H1 (cell line): ENCODE measurements at regions not wholly inside any gene's neighbourhood (a gene's known extent, or its start where the extent isn't known, plus 50 kb on each side); places are given as distances from the start of the nearest gene placed in this dataset.

Source experiments
- CTCF ChIA-PET: fragments of 300-600 bp; sonication (Branson Sonifier 250); formaldehyde crosslinking; loops from one replicate; lab custom pipeline; 2021; ENCODE audit not compliant: partially characterized antibody; lab: Charles Lee
- POLR2A ChIA-PET: fragments of 300-600 bp; sonication (Branson Sonifier 250); formaldehyde crosslinking; loops from one replicate; lab custom pipeline; 2021; ENCODE audit warnings: inconsistent platforms; ENCODE audit not compliant: partially characterized antibody; lab: Charles Lee
- DNase-seq, 2 experiments: peaks; one replicate each; pipeline versions ENCODE4 v3.0.0 to v3.0.0-alpha.2; 2010 to 2022; ENCODE audit warnings: low spot score in 2 of 2, low read depth in 1 of 2, mixed read lengths in 1 of 2
- FAIRE-seq: peaks from 2 replicates; lab custom pipeline; 2011; peaks lifted over from hg19 to GRCh38; lab: Jason Lieb, UNC
- H2AFZ ChIP-seq: 2 replicates; pipeline ENCODE4 v1.8.1; 2012; ENCODE audit warnings: low read length, inconsistent platforms
- H2AK5ac ChIP-seq: 2 replicates; pipeline ENCODE4 v1.6.1; 2013; ENCODE audit warnings: low read depth, low read length
- H2BK120ac ChIP-seq: replicated peaks from 2 replicates; pipeline ENCODE3; 2013; ENCODE audit warnings: low read depth, low read length, inconsistent platforms
- H2BK12ac ChIP-seq: 2 replicates; pipeline ENCODE4 v1.6.1; 2013; ENCODE audit warnings: low read depth, low read length
- H2BK15ac ChIP-seq: 2 replicates; pipeline ENCODE4 v1.6.1; 2013; ENCODE audit warnings: low read length
- H2BK20ac ChIP-seq: 2 replicates; pipeline ENCODE4 v1.6.1; 2013; ENCODE audit warnings: low read length
- H2BK5ac ChIP-seq: 2 replicates; pipeline ENCODE4 v1.6.1; 2013; ENCODE audit warnings: low read depth, low read length
- H3K14ac ChIP-seq: 2 replicates; pipeline ENCODE4 v1.6.1; 2013; ENCODE audit warnings: inconsistent platforms; ENCODE audit not compliant: insufficient read length
- H3K18ac ChIP-seq: 2 replicates; pipeline ENCODE4 v1.6.1; 2013; ENCODE audit warnings: low read length; ENCODE audit errors: extremely low read depth
- H3K23ac ChIP-seq: 2 replicates; pipeline ENCODE4 v1.6.1; 2013; ENCODE audit warnings: inconsistent platforms; ENCODE audit not compliant: insufficient read length
- H3K23me2 ChIP-seq: 2 replicates; pipeline ENCODE4 v1.6.1; 2013; ENCODE audit warnings: low read depth, low read length
- H3K27ac ChIP-seq: 2 replicates; pipeline ENCODE4 v1.6.1; 2011; ENCODE audit warnings: low read depth, low read length, inconsistent platforms
- H3K27me3 ChIP-seq, 4 experiments: replicated peaks in 1 of 4; 1 replicate in 1 of 4; 2 replicates in 3 of 4; pipeline versions ENCODE4 v1.6.1 to v1.8.1; 2011 to 2013; ENCODE audit warnings: low read length in 3 of 4, mild to moderate bottlenecking in 3 of 4, inconsistent platforms in 2 of 4, mixed read lengths in 2 of 4, moderate library complexity in 1 of 4; ENCODE audit not compliant: control insufficient read depth in 3 of 4, insufficient read depth in 3 of 4; ENCODE audit errors: extremely low read depth in 1 of 4
- H3K36me3 ChIP-seq, 4 experiments: 2 replicates each; pipeline versions ENCODE4 v1.6.1 to v1.8.1; 2011 to 2013; ENCODE audit warnings: mild to moderate bottlenecking in 4 of 4, low read length in 3 of 4, moderate library complexity in 2 of 4, control low read depth in 1 of 4, inconsistent platforms in 1 of 4; ENCODE audit not compliant: insufficient read depth in 4 of 4, control insufficient read depth in 2 of 4
- H3K4ac ChIP-seq: replicated peaks from 2 replicates; pipeline ENCODE3; 2013; ENCODE audit warnings: low read length, low read depth, mixed read lengths, inconsistent platforms; ENCODE audit not compliant: insufficient read length
- H3K4me1 ChIP-seq, 4 experiments: replicated peaks in 1 of 4; 1 replicate in 1 of 4; 2 replicates in 3 of 4; pipeline versions ENCODE4 v1.6.1 to v1.8.1; 2011 to 2013; ENCODE audit warnings: low read length in 3 of 4, inconsistent platforms in 2 of 4, mixed read lengths in 1 of 4; ENCODE audit not compliant: insufficient read depth in 4 of 4, control insufficient read depth in 3 of 4
- H3K4me2 ChIP-seq, 2 experiments: 2 replicates each; pipeline versions ENCODE4 v1.6.1 to v1.8.1; 2011 to 2013; ENCODE audit warnings: low read depth in 2 of 2, low read length in 2 of 2, control low read depth in 1 of 2, inconsistent platforms in 1 of 2, mild to moderate bottlenecking in 1 of 2; ENCODE audit not compliant: insufficient read depth in 1 of 2
- H3K4me3 ChIP-seq, 4 experiments: fragments of 200-600, 300-600 bp in 1 of 4; sonication (generic), shearing (Covaris generic), sonication (Bioruptor Twin) in 1 of 4; 2 replicates each; pipeline versions ENCODE4 v1.5.1 to v1.8.1; 2011 to 2016; ENCODE audit warnings: low read length in 4 of 4, low read depth in 3 of 4, control low read depth in 2 of 4, inconsistent platforms in 2 of 4, mild to moderate bottlenecking in 2 of 4, mixed read lengths in 1 of 4, moderate library complexity in 1 of 4; ENCODE audit not compliant: insufficient read depth in 2 of 4; ENCODE audit errors: extremely low read depth in 1 of 4
- H3K56ac ChIP-seq: replicated peaks from 2 replicates; pipeline ENCODE3; 2013; ENCODE audit warnings: low read depth, mild to moderate bottlenecking, mixed read lengths, low read length, inconsistent platforms; ENCODE audit not compliant: insufficient read length
- H3K79me1 ChIP-seq: 2 replicates; pipeline ENCODE4 v1.6.1; 2013; ENCODE audit warnings: low read depth, low read length, control low read depth
- H3K79me2 ChIP-seq, 2 experiments: 2 replicates each; pipeline versions ENCODE4 v1.6.1 to v1.8.1; 2012 to 2013; ENCODE audit warnings: low read length in 2 of 2, mild to moderate bottlenecking in 2 of 2, inconsistent platforms in 1 of 2; ENCODE audit not compliant: insufficient read depth in 2 of 2, control insufficient read depth in 1 of 2
- H3K9ac ChIP-seq, 4 experiments: replicated peaks in 1 of 4; 1 replicate in 1 of 4; 2 replicates in 3 of 4; pipeline versions ENCODE4 v1.6.1 to v1.8.1; 2011 to 2013; ENCODE audit warnings: low read depth in 3 of 4, low read length in 3 of 4, control low read depth in 2 of 4, mild to moderate bottlenecking in 2 of 4, moderate library complexity in 2 of 4, inconsistent platforms in 1 of 4; ENCODE audit errors: extremely low read depth in 1 of 4
- H3K9me3 ChIP-seq, 2 experiments: 2 replicates each; pipeline versions ENCODE4 v1.6.1 to v1.8.1; 2012 to 2013; ENCODE audit warnings: mild to moderate bottlenecking in 2 of 2, moderate library complexity in 2 of 2, control low read depth in 1 of 2, inconsistent platforms in 1 of 2, low read depth in 1 of 2, low read length in 1 of 2, mixed read lengths in 1 of 2; ENCODE audit not compliant: insufficient read depth in 2 of 2
- H4K20me1 ChIP-seq, 2 experiments: replicated peaks in 1 of 2; 2 replicates each; pipeline versions ENCODE3 to v1.8.1; 2011 to 2013; ENCODE audit warnings: inconsistent platforms in 2 of 2, low read length in 2 of 2, mild to moderate bottlenecking in 1 of 2; ENCODE audit not compliant: insufficient read depth in 2 of 2, control insufficient read depth in 1 of 2
- H4K5ac ChIP-seq: 2 replicates; pipeline ENCODE4 v1.6.1; 2013; ENCODE audit warnings: low read length, low read depth, mixed read lengths, inconsistent platforms; ENCODE audit not compliant: insufficient read length
- H4K8ac ChIP-seq: 2 replicates; pipeline ENCODE4 v1.8.0; 2013; ENCODE audit warnings: mild to moderate bottlenecking, moderate library complexity, low read length, inconsistent platforms; ENCODE audit not compliant: insufficient read depth; ENCODE audit errors: extremely low read depth
- H4K91ac ChIP-seq: replicated peaks from 2 replicates; pipeline ENCODE3; 2013; ENCODE audit warnings: low read length, mixed read lengths, inconsistent platforms; ENCODE audit not compliant: insufficient read length
- BRCA1 ChIP-seq: IDR thresholded peaks from 2 replicates; pipeline ENCODE4 v1.6.1; 2012; ENCODE audit warnings: low read depth, low read length, improper control_type of control experiment
- CBX8 ChIP-seq: fragments of 300-800, 300-1000 bp; sonication (generic); IDR thresholded peaks from 2 replicates; pipeline ENCODE4 v1.7.1; 2016; ENCODE audit warnings: low read depth, low read length, borderline replicate concordance
- CEBPB ChIP-seq: IDR thresholded peaks from 2 replicates; pipeline ENCODE4 v1.6.1; 2012; ENCODE audit warnings: low read depth, low read length
- CHD2 ChIP-seq: IDR thresholded peaks from 2 replicates; pipeline ENCODE4 v1.6.1; 2012; ENCODE audit warnings: low read length, improper control_type of control experiment
- GABPA ChIP-seq: IDR thresholded peaks from 2 replicates; pipeline ENCODE4 v1.6.1; 2011; ENCODE audit warnings: mild to moderate bottlenecking, low read length, moderate library complexity, borderline replicate concordance; ENCODE audit not compliant: insufficient read depth
- HDAC2 ChIP-seq, 2 experiments: fragments of 300-600 bp in 1 of 2; sonication (generic) in 1 of 2; IDR thresholded peaks; 2 replicates each; pipeline ENCODE4 v1.6.1; 2011 to 2012; ENCODE audit warnings: low read depth in 2 of 2, low read length in 2 of 2, mild to moderate bottlenecking in 2 of 2, moderate library complexity in 2 of 2, borderline replicate concordance in 1 of 2, inconsistent platforms in 1 of 2
- KDM5A ChIP-seq: fragments of 200-600 bp; IDR thresholded peaks from 2 replicates; pipeline ENCODE4 v1.7.1; 2012; ENCODE audit warnings: mild to moderate bottlenecking, low read length, inconsistent platforms, mixed read lengths
- SP1 ChIP-seq: IDR thresholded peaks from 2 replicates; pipeline ENCODE4 v1.6.1; 2011; ENCODE audit warnings: low read depth, low read length
- SUZ12 ChIP-seq: fragments of 200-600 bp; sonication (generic); IDR thresholded peaks from 2 replicates; pipeline ENCODE4 v1.6.1; 2012; ENCODE audit warnings: mild to moderate bottlenecking, inconsistent platforms, low read length, moderate library complexity, mixed read lengths
- TAF1 ChIP-seq: IDR thresholded peaks from 2 replicates; pipeline ENCODE4 v1.6.1; 2011; ENCODE audit warnings: mild to moderate bottlenecking, low read depth, low read length
- ZNF274 ChIP-seq: IDR thresholded peaks from 2 replicates; pipeline ENCODE4 v1.7.0; 2012; ENCODE audit warnings: low read length, borderline replicate concordance; ENCODE audit errors: extremely low read depth
- WGBS, 2 experiments: shearing (Covaris generic) in 1 of 2; methylation state at CpG; one replicate each; pipeline versions ENCODE4 v1.1.6 to v1.1.7; 2013 to 2015; ENCODE audit warnings: low lambda C conversion rate in 2 of 2, mixed read lengths in 2 of 2, inconsistent platforms in 1 of 2, low coverage in 1 of 2, missing lambda C conversion rate in 1 of 2; ENCODE audit not compliant: insufficient replicate concordance in 2 of 2, insufficient coverage in 1 of 2, insufficient read length in 1 of 2; ENCODE audit errors: extremely low coverage in 1 of 2, missing lambda C conversion rate in 1 of 2; 5-methylcytosine and 5-hydroxymethylcytosine counted together

- no peak for TF ChIP-seq SP1
- TF ChIP-seq BRCA1, result no peak
- no peak for TF ChIP-seq CEBPB
- TF ChIP-seq ZNF274, result no peak
- TF ChIP-seq CHD2, result no peak
- TF ChIP-seq TAF1, result no peak
- TF ChIP-seq CBX8, result no peak
- no peak for TF ChIP-seq SUZ12
- TF ChIP-seq GABPA, result no peak
- TF ChIP-seq KDM5A, result no peak
- TF ChIP-seq HDAC2 (IDR thresholded peaks at IDR 0.05; ENCODE audit: borderline replicate concordance in 1 of 2, low read depth in 2 of 2, low read length in 2 of 2), result no peak
- H2BK5ac ChIP-seq, result no peak overlapping the region
- H2BK20ac ChIP-seq, result no peak overlapping the region
- no peak overlapping the region for H3K27ac ChIP-seq
- H3K4ac ChIP-seq, result no peak overlapping the region
- no peak overlapping the region for H3K56ac ChIP-seq
- no peak overlapping the region for H3K14ac ChIP-seq
- no peak overlapping the region for H2BK12ac ChIP-seq
- H3K4me1 ChIP-seq, result no peaks in the 10 kb centered on the region
- no peak overlapping the region for H3K18ac ChIP-seq
- H2BK120ac ChIP-seq, result no peak overlapping the region
- H3K9me3 ChIP-seq, result no peaks in the 10 kb centered on the region
- H2AFZ ChIP-seq, result 0 out of 2 replicates have a peak overlapping the region, but pooled peaks have one; percentile 83
- no peak for FAIRE-seq
- H2BK15ac ChIP-seq, result no peak overlapping the region
- H3K23me2 ChIP-seq, result no peaks in the 10 kb centered on the region
- no peak overlapping the region for H3K23ac ChIP-seq
- no peak overlapping the region for H2AK5ac ChIP-seq
- H3K4me3 ChIP-seq, result no peak overlapping the region
- no peaks in the 10 kb centered on the region for H3K79me2 ChIP-seq
- H3K36me3 ChIP-seq, result no peaks in the 10 kb centered on the region
- H3K79me1 ChIP-seq, result no peaks in the 10 kb centered on the region
- 89% methylated on average over 2 of the region's 2 CpGs; no CpG with 5 or more reads in 1 of the 2 experiments for WGBS, 2 experiments
- H4K91ac ChIP-seq, result no peak overlapping the region
- H3K4me2 ChIP-seq, result no peak overlapping the region
- CTCF ChIA-PET, result no interaction called here
- H4K5ac ChIP-seq, result no peak overlapping the region
- H4K20me1 ChIP-seq, result no peaks in the 10 kb centered on the region
- no peak for DNase-seq
- no peaks in the 10 kb centered on the region for H3K27me3 ChIP-seq
- POLR2A ChIA-PET, result no interaction called here
- no peak overlapping the region for H4K8ac ChIP-seq
- H3K9ac ChIP-seq, result no peak overlapping the region
Measured at GRCh38 chr12:67211494-67211893, 57.7 kb upstream of the CAND1 start.
